Stimulated activated CD8-positive, alpha-beta memory T cell treated with anti-CD3 and anti-CD28 coated beads, Interleukin-4, amount 100 ng/mL, for 24 hours (primary cell): ENCODE measurements at regions not wholly inside any gene's neighbourhood (a gene's known extent, or its start where the extent isn't known, plus 50 kb on each side); places are given as distances from the start of the nearest gene placed in this dataset.
"Not testable (repeated sequence)": the region's sequence is repeated elsewhere in the genome, so short reads cannot be mapped to it uniquely, and the experiment has no call there.

Experiments
- DNase-seq: peaks from one replicate; pipeline ENCODE4 v3.0.0-alpha.2; 2020; ENCODE audit warnings: low read depth

DNA sequence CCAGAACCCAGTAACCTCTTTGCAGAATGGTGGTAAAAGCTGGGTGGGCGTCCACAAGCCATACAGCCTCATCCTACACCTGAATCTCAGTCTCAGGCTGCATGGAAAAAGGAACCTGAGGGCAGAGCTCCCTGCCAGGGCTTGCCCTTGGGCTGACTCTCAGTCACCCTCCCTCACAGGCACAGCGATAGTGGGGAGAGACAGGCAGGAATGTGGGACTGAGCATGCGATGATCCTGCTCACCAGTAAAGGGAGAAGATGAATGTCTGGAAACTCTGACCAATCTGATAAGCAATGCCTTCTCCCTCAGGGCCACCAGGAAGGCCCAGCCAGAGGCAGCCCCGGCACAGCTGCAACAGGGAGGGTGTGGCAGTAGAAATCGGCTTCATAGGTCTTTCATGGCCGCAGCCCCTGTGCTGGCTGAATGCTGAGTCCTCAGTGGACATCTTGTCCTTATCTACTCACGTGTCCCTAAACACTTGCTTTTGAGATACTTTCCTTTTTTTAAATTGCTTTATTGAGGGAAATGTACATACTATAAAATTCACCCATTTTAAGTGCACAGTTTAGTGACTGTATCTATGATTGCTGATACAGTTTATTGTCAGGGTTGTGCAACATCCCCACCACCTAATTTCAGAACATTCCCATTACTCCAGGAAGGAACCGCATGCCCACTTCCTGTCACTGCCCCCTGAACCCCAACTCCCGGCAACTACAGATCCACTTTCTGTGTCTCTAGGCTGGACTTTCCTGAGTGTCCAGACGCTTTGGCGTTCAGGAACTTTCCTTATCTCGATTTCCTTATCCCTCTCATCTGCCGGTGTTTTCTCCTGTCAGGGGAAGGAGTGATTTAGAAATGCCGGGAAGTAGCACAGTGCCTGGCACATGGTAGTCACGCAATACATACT, 258.1 kb downstream of the PCNX1 start:
- no peak for DNase-seq

DNA sequence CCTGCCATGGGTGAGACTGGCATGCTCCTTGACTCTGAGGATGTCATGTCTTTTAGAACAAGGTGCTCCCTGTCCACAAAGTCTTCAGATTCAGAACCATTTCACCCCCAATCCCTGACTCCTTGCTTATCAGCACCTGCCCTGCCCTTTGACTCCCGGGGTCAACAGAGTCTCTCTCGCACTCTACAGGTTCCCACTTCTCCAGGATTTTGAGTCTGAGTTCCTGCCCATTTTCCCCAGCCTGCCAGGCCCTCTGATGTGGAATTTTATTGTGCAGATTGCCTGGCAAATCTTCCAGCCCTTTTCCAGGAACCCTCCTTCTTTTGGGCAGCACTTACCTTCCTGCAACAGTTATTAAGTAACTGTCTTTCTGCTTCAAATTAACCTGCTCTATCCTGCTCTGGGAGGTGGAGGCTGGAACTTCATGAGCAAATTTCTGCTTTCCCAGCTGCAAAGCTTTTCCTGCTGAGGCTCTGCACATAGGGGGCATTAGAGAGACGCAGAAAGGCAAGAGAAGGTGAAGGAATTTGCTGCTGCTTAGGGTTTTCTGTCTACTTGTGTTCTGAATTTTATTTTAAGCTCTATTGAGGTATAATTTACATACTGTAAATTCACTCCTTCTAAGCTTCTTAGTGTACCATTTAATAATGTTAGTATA, 259.1 kb downstream of the PCNX1 start:
- no peak for DNase-seq

DNA sequence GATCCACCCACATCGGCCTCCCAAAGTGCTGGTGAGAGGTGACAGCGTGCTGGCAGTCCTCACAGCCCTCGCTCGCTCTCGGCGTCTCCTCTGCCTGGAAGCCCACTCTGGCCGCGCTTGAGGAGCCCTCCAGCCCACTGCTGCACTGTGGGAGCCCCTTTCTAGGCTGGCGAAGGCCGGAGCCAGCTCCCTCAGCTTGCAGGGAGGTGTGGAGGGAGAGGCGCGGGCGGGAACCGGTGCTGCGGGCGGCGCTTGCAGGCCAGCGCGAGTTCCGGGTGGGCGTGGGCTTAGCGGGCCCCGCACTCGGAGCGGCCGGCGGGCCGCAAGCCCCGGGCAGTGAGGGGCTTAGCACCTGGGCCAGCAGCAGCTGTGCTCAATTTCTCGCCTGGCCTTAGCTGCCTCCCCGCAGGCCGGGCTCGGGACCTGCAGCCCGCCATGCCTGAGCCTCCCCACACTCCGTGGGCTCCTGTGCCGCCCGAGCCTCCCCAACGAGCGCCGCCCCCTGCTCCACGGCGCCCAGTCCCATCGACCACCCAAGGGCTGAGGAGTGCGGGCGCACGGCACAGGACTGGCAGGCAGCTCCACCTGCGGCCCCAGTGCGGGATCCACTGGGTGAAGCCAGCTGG, 260.2 kb downstream of the PCNX1 start:
- DNase-seq = not testable (repeated sequence)

DNA sequence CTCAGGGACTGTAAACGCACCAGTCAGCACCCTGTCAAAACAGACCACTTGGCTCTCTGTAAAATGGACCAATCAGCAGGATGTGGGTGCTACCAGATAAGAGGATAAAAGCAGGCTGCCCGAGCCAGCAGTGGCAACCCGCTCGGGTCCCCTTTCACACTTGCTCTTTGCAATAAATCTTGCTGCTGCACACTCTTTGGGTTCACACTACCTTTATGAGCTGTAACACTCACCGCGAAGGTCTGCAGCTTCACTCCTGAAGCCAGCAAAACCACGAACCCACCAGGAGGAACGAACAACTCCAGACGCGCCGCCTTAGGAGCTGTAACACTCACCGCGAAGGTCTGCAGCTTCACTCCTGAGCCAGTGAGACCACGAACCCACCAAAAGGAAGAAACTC, 260.9 kb downstream of the PCNX1 start:
- not testable (repeated sequence) for DNase-seq

DNA sequence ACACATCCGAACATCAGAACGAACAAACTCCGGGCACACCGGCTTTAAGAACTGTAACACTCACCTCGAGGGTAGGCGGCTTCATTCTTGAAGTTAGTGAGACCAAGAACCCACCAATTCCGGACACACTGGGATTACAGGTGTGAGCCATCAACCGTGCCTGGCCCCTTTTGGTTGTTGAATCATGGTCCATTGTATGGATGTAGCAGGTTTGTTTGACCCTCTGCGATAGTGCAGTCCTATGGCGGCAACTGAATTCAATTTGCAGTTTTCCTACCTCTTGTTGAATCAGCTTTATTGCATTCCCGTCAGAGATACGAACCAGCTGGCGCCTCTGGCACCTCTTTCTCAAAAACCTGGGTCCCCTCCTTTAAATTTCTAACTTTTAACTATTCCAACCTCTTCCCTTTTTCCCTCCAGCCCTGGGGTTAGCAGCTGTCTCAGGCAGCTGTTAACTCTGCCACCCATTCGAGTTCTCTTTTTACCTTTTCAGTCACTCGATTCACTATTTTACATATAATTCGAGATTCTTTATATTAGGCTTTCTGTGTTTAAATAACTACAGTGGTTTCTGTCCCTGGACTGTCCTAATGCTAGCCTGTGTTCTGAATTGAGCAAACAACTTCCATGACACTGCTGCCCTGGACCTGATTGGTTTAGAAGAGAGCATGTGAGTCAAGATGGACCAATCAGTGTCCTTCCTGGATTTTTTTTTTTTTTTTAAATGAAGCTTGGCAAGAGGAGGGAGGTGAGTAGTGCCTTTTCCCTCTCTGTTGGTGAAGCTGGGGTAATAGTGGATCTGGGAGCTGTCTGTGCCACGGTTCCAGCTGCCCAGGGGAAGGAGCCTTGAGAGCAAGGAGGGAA, 261.5 kb downstream of the PCNX1 start:
- DNase-seq = no peak

DNA sequence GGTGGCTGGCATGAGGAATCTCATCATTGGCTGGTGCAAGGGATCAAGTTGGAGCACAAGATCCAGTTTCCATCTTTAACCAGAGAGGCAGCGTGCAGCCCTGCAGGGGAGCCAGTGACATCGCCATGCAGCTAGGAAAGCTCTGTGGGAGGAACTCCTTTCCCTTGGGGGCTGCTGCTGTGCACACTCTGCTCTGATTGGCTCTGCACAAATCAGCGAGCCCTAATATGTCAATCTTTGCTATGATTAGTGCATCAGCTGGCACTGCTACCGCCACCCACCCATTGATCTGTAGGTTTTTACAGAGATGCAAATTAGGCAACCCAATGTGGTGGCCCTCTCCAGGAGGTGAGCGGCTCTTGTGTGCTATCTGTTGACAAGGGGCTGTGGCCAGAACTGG, 262.6 kb downstream of the PCNX1 start:
- DNase-seq = no peak

DNA sequence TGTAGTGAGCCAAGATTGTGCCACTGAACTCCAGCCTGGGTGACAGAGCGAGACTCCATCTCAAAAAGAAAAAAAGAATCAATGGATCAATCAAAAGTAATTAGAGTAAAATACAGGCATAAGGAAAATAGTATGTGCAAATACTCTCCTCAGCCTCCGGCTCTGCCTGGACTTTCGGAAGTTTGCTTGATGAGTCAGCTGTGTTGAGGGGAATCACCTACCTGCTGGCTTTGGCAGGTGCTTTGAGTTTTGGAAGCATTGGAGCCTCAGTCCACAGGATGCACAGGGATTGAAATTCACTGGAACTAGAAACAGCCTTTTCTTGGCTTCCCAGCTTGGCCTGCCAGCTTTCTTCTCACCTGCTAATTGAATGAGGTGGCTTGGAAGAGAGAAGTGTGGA, 268.2 kb downstream of the PCNX1 start:
- DNase-seq = no peak

DNA sequence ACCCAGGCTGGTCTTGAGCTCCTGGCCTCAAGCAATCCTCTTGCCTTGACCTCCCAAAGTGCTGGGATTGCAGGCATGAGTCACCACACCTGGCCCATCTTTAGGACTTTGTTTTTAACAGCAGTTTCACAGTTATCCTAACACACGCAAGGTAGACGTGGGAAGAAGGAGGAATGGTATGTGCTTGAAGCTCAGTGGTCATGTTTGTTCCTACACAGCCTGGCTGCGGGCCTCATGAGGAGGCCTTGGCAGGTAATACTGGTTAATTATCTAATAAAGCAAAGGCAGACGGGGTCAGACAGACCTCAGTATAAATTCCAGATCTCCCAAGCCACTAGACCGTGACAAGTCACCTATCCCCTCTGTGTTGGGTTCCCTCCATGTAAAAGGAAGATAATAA, 271.8 kb downstream of the PCNX1 start:
- DNase-seq = no peak

DNA sequence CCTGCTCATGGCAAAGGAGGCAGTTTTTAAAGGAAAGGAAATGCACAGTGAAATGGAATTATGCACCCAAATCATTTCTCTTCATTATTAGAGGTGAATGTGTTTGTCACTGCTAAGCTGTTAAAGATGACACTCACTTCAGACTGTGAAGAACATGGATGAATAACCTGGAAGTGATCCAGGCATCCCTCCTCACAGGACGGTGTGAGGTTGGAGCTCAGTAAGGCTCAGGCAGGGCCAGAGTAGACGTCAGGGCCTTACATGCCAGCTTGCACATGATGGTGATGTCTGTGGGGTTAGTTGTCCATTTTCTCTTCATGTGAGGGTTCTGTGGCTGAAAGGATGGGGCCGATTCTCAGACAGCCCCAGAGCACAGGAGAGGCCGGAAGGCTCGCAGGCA, 273.1 kb downstream of the PCNX1 start:
- no peak for DNase-seq

DNA sequence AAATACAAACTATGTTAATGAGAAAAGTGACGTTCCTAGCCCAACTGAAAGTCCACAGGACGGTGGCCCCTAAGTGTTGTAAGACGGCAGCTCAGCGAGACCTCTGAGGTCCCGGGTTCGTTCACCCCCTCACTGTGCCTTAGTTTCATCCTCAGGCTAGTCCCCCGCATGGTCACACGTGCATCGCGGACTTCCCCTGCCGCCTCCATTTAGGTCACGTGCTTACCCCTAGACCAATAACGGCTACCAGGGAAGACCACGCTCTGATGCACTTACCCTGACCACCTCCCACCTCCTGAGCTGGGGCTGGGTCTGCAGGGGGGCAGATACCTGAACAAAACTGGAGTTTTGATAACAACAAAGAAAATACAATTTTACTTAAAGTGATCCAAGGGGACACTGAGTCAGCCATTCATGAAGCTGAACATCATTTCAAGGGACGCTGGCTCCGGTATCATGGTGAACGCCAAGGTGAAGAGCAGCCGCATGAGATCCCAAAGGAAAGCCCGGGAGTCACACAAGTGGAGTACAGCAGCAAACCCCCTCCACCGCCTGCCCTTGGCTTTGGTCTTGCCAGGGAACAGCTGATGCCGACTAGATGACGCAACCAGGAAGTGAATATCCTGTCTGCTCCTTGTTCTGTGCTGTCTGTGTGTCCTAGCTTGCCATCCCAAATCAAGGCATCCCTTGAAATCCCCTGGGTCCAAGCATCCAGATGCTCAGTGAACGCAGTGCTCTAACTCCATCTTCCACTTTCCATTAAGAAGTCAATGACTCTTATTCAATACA, 274.1 kb downstream of the PCNX1 start:
- no peak for DNase-seq

DNA sequence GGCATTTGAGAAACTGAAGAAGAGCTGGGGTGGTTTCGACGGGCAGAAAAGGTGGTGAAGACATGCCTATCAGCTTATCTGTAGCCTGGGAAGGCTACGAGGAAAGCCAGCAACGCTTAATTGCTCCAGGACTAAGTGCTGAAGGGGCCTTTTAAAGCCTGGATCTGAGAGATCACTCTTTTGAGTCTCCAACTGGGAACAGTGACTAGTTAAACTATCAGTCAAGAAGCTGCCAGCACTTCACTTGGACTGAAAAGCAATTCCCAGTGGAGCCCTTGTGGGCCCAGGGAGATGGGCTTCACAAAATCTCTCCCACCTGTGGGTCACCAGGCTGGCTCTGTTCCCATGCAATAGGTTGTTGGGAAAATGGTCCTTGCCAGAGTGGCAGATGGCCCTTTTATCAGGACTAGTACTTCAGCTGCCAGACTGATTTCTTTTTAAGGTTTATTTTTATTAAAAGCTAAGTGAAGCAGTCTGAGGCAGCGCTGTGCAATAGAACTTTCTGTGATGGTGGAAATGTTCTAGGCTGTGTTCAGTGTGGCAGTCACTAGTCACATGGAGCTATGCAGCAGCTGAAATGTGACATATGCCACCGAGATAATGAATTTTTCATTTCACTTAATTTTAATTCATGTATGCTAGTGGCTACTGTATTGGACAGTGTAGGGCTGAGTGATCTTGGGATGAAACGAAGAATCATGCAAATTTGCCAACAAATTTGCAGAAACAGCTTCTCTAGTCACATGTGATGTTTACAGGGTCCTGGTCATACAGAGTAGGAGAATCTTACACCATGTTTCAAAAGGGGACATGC, 276.8 kb downstream of the PCNX1 start:
- no peak for DNase-seq

DNA sequence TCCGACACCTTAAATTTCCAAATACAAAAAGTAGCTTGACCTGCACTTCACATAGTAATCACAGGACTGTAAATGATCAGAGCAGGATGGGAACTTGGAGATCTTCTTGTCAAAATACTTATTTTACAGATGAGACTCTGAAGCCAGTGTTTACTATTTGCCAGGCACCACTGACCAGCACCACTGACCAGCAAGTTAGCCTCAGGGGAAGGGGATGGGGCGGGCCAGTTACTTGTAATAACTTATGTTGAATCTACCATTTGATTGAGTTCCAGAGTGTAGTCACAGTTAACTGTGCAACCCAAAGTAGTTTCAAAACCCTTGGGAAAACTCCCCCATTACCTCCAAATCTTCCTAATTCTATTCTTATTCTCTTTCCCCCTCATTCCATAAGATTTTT, 278.4 kb downstream of the PCNX1 start:
- no peak for DNase-seq

DNA sequence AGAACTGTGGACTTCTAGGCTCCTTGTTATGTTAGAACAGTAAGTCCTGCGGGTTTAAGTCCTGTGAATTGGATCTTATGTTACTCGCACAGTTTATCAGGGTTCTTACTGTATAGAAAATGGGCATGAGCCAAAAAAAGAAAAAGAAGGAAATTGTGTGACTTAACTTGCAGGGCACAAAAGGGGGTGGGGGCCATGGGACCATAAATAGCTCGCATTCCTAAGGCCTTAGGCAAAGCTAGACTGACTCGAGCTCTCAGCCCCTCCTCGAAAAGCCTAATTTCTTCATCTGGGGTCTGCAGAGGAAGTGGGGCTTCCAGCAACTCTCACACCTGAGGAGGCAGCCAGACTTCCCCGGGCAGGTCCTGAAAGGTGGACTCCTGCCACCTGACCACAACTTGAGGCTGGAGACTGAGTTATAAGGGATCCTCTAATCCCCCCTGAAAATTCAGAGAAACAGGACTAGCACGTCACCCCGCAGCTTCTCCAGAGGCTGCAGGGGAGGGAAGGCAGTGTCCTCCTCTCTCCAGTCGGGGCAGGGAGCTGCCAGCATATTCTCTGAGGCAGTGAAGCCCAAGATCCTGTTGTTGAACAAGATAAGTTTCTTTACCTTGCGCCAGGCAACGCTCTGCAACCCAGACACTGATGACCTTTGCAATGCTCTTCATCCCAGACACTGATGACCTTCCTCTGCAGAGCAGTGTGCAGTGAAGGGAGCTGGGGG, 280.5 kb downstream of the PCNX1 start:
- no peak for DNase-seq

DNA sequence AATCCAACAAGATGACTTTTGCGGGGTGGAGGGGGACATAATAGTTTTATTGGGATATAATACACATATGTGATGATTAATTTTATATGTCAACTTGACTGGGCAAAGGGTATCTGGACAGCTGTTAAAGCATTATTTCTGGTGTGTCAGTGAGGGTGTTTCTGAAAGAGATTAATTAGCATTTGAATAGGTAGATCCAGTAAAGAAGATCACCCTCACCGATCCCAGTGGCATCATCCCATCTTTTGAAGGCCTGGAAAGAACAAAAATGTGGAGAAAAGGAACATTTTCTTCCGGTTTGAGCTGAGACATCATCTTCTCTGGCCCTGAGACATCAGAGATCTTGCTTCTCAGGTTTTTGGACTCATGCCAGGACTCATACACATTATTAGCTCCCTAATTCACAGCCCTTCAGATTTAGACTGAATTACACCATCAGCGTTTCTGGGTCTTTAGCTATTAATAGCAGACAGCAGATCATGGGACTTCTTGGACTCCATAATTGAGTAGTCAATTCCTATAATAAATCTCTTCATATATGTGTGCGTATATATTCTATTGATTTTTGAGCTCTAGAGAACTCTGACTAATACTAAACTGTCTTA, 283.6 kb downstream of the PCNX1 start:
- no peak for DNase-seq

DNA sequence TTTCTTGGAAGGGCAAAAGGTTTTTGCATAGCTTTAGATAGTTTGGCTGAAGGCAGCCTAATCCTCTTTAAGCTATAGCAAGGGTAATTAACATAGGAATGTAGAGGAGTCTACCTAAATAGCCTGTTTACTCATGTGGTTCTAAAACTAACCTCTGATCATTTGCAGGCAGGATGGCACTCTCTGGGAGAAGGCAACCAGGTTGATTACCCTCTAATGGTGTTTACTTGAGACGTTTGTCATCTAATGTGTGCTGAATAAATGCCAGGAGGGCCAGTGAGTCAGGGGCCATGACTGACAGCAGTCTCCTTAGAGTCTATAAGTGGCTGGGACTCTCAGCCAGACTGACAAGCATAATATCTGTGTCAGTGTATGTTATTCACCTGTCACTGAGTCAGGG, 286.4 kb downstream of the PCNX1 start:
- DNase-seq = no peak

DNA sequence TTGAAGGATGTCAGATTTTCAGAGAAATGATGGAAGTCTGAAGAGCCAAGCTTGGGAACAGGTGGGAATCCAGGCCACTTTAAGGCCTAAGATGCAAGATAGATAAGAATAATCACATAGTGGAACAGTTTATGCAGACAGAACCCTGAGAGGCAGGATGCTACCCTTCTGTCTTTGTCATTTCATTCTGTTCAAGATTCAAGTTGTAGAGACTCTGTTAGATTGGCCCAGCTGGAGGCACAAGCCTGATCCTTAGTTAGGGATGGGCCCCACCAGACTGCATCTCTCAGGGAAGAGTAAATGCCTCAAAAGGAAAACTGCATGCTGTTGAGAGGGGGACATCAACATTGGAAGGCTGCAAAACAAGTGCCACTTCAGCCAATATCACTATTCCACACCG, 287.0 kb downstream of the PCNX1 start:
- no peak for DNase-seq

DNA sequence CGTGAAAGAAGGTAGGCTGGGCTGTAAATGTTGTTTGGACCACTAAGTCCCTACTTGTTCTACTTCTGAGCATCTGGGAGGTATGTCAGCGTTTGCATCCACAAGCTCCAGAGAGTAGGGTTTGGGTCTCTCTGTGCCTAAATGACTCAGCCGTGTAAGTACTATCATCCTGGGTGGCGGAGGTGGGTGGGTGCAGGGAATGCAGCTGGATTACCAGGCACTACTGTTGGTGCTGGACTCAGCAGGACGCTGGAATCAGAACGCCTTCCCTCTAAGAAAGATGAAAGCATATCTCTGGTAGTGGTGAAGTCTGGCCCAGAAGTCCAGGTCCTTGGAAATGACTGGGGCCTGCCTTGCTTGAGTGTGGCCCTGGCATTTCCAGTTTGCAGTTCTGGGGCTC, 289.7 kb downstream of the PCNX1 start:
- no peak for DNase-seq

DNA sequence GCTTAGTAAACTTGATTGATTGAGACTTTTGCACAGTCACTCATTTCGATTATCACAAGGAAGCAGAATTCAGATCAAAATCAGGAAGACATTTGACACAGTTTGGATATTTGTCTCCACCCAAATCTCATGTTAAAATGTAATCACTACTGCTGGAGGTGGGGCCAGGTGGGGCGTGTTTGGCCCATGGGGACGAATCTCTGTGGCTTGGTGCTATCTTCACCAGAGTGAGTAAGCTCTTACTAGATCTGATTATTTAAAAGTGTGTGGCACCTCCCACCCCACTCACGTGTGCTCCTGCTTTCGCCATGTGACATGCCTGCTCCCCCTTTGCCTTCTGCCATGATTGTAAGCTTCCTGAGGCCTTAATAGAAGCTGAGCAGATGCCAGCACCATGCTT, 291.4 kb downstream of the PCNX1 start:
- no peak for DNase-seq

DNA sequence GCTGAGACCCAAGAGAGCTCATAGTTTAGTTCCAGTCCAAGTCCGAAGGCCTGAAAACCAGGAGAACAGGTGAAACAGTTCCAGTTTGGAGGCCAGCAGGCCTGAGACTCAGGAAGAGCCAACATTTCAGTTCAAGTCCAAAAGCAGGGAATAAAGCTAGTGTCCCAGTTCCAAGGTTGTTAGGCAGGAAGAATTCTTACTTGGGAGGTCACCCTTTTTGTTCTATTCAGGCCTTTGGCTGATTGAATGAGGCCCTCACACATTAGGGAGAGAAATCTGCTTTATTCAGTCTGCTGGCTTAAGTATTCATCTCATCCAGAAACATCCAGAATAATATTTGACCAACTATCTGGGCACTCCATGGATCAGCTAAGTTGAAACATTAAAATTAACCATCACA, 294.6 kb downstream of the PCNX1 start:
- no peak for DNase-seq
